H1 (cell line): ENCODE measurements at regions not wholly inside any gene's neighbourhood (a gene's known extent, or its start where the extent isn't known, plus 50 kb on each side); places are given as distances from the start of the nearest gene placed in this dataset.

Experiments used
- CTCF ChIA-PET: fragments of 300-600 bp; sonication (Branson Sonifier 250); formaldehyde crosslinking; loops from one replicate; lab custom pipeline; 2021; ENCODE audit not compliant: partially characterized antibody; lab: Charles Lee
- POLR2A ChIA-PET: fragments of 300-600 bp; sonication (Branson Sonifier 250); formaldehyde crosslinking; loops from one replicate; lab custom pipeline; 2021; ENCODE audit warnings: inconsistent platforms; ENCODE audit not compliant: partially characterized antibody; lab: Charles Lee
- DNase-seq, 2 experiments: peaks; one replicate each; pipeline versions ENCODE4 v3.0.0 to v3.0.0-alpha.2; 2010 to 2022; ENCODE audit warnings: low spot score in 2 of 2, low read depth in 1 of 2, mixed read lengths in 1 of 2
- FAIRE-seq: peaks from 2 replicates; lab custom pipeline; 2011; peaks lifted over from hg19 to GRCh38; lab: Jason Lieb, UNC
- H2AFZ ChIP-seq: 2 replicates; pipeline ENCODE4 v1.8.1; 2012; ENCODE audit warnings: low read length, inconsistent platforms
- H2AK5ac ChIP-seq: 2 replicates; pipeline ENCODE4 v1.6.1; 2013; ENCODE audit warnings: low read depth, low read length
- H2BK120ac ChIP-seq: replicated peaks from 2 replicates; pipeline ENCODE3; 2013; ENCODE audit warnings: low read depth, low read length, inconsistent platforms
- H2BK12ac ChIP-seq: 2 replicates; pipeline ENCODE4 v1.6.1; 2013; ENCODE audit warnings: low read depth, low read length
- H2BK15ac ChIP-seq: 2 replicates; pipeline ENCODE4 v1.6.1; 2013; ENCODE audit warnings: low read length
- H2BK20ac ChIP-seq: 2 replicates; pipeline ENCODE4 v1.6.1; 2013; ENCODE audit warnings: low read length
- H2BK5ac ChIP-seq: 2 replicates; pipeline ENCODE4 v1.6.1; 2013; ENCODE audit warnings: low read depth, low read length
- H3K14ac ChIP-seq: 2 replicates; pipeline ENCODE4 v1.6.1; 2013; ENCODE audit warnings: inconsistent platforms; ENCODE audit not compliant: insufficient read length
- H3K18ac ChIP-seq: 2 replicates; pipeline ENCODE4 v1.6.1; 2013; ENCODE audit warnings: low read length; ENCODE audit errors: extremely low read depth
- H3K23ac ChIP-seq: 2 replicates; pipeline ENCODE4 v1.6.1; 2013; ENCODE audit warnings: inconsistent platforms; ENCODE audit not compliant: insufficient read length
- H3K23me2 ChIP-seq: 2 replicates; pipeline ENCODE4 v1.6.1; 2013; ENCODE audit warnings: low read depth, low read length
- H3K27ac ChIP-seq: 2 replicates; pipeline ENCODE4 v1.6.1; 2011; ENCODE audit warnings: low read depth, low read length, inconsistent platforms
- H3K27me3 ChIP-seq, 4 experiments: replicated peaks in 1 of 4; 1 replicate in 1 of 4; 2 replicates in 3 of 4; pipeline versions ENCODE4 v1.6.1 to v1.8.1; 2011 to 2013; ENCODE audit warnings: low read length in 3 of 4, mild to moderate bottlenecking in 3 of 4, inconsistent platforms in 2 of 4, mixed read lengths in 2 of 4, moderate library complexity in 1 of 4; ENCODE audit not compliant: control insufficient read depth in 3 of 4, insufficient read depth in 3 of 4; ENCODE audit errors: extremely low read depth in 1 of 4
- H3K36me3 ChIP-seq, 4 experiments: 2 replicates each; pipeline versions ENCODE4 v1.6.1 to v1.8.1; 2011 to 2013; ENCODE audit warnings: mild to moderate bottlenecking in 4 of 4, low read length in 3 of 4, moderate library complexity in 2 of 4, control low read depth in 1 of 4, inconsistent platforms in 1 of 4; ENCODE audit not compliant: insufficient read depth in 4 of 4, control insufficient read depth in 2 of 4
- H3K4ac ChIP-seq: replicated peaks from 2 replicates; pipeline ENCODE3; 2013; ENCODE audit warnings: low read length, low read depth, mixed read lengths, inconsistent platforms; ENCODE audit not compliant: insufficient read length
- H3K4me1 ChIP-seq, 4 experiments: replicated peaks in 1 of 4; 1 replicate in 1 of 4; 2 replicates in 3 of 4; pipeline versions ENCODE4 v1.6.1 to v1.8.1; 2011 to 2013; ENCODE audit warnings: low read length in 3 of 4, inconsistent platforms in 2 of 4, mixed read lengths in 1 of 4; ENCODE audit not compliant: insufficient read depth in 4 of 4, control insufficient read depth in 3 of 4
- H3K4me2 ChIP-seq, 2 experiments: 2 replicates each; pipeline versions ENCODE4 v1.6.1 to v1.8.1; 2011 to 2013; ENCODE audit warnings: low read depth in 2 of 2, low read length in 2 of 2, control low read depth in 1 of 2, inconsistent platforms in 1 of 2, mild to moderate bottlenecking in 1 of 2; ENCODE audit not compliant: insufficient read depth in 1 of 2
- H3K4me3 ChIP-seq, 4 experiments: fragments of 200-600, 300-600 bp in 1 of 4; sonication (generic), shearing (Covaris generic), sonication (Bioruptor Twin) in 1 of 4; 2 replicates each; pipeline versions ENCODE4 v1.5.1 to v1.8.1; 2011 to 2016; ENCODE audit warnings: low read length in 4 of 4, low read depth in 3 of 4, control low read depth in 2 of 4, inconsistent platforms in 2 of 4, mild to moderate bottlenecking in 2 of 4, mixed read lengths in 1 of 4, moderate library complexity in 1 of 4; ENCODE audit not compliant: insufficient read depth in 2 of 4; ENCODE audit errors: extremely low read depth in 1 of 4
- H3K56ac ChIP-seq: replicated peaks from 2 replicates; pipeline ENCODE3; 2013; ENCODE audit warnings: low read depth, mild to moderate bottlenecking, mixed read lengths, low read length, inconsistent platforms; ENCODE audit not compliant: insufficient read length
- H3K79me1 ChIP-seq: 2 replicates; pipeline ENCODE4 v1.6.1; 2013; ENCODE audit warnings: low read depth, low read length, control low read depth
- H3K79me2 ChIP-seq, 2 experiments: 2 replicates each; pipeline versions ENCODE4 v1.6.1 to v1.8.1; 2012 to 2013; ENCODE audit warnings: low read length in 2 of 2, mild to moderate bottlenecking in 2 of 2, inconsistent platforms in 1 of 2; ENCODE audit not compliant: insufficient read depth in 2 of 2, control insufficient read depth in 1 of 2
- H3K9ac ChIP-seq, 4 experiments: replicated peaks in 1 of 4; 1 replicate in 1 of 4; 2 replicates in 3 of 4; pipeline versions ENCODE4 v1.6.1 to v1.8.1; 2011 to 2013; ENCODE audit warnings: low read depth in 3 of 4, low read length in 3 of 4, control low read depth in 2 of 4, mild to moderate bottlenecking in 2 of 4, moderate library complexity in 2 of 4, inconsistent platforms in 1 of 4; ENCODE audit errors: extremely low read depth in 1 of 4
- H3K9me3 ChIP-seq, 2 experiments: 2 replicates each; pipeline versions ENCODE4 v1.6.1 to v1.8.1; 2012 to 2013; ENCODE audit warnings: mild to moderate bottlenecking in 2 of 2, moderate library complexity in 2 of 2, control low read depth in 1 of 2, inconsistent platforms in 1 of 2, low read depth in 1 of 2, low read length in 1 of 2, mixed read lengths in 1 of 2; ENCODE audit not compliant: insufficient read depth in 2 of 2
- H4K20me1 ChIP-seq, 2 experiments: replicated peaks in 1 of 2; 2 replicates each; pipeline versions ENCODE3 to v1.8.1; 2011 to 2013; ENCODE audit warnings: inconsistent platforms in 2 of 2, low read length in 2 of 2, mild to moderate bottlenecking in 1 of 2; ENCODE audit not compliant: insufficient read depth in 2 of 2, control insufficient read depth in 1 of 2
- H4K5ac ChIP-seq: 2 replicates; pipeline ENCODE4 v1.6.1; 2013; ENCODE audit warnings: low read length, low read depth, mixed read lengths, inconsistent platforms; ENCODE audit not compliant: insufficient read length
- H4K8ac ChIP-seq: 2 replicates; pipeline ENCODE4 v1.8.0; 2013; ENCODE audit warnings: mild to moderate bottlenecking, moderate library complexity, low read length, inconsistent platforms; ENCODE audit not compliant: insufficient read depth; ENCODE audit errors: extremely low read depth
- H4K91ac ChIP-seq: replicated peaks from 2 replicates; pipeline ENCODE3; 2013; ENCODE audit warnings: low read length, mixed read lengths, inconsistent platforms; ENCODE audit not compliant: insufficient read length
- BRCA1 ChIP-seq: IDR thresholded peaks from 2 replicates; pipeline ENCODE4 v1.6.1; 2012; ENCODE audit warnings: low read depth, low read length, improper control_type of control experiment
- CBX8 ChIP-seq: fragments of 300-800, 300-1000 bp; sonication (generic); IDR thresholded peaks from 2 replicates; pipeline ENCODE4 v1.7.1; 2016; ENCODE audit warnings: low read depth, low read length, borderline replicate concordance
- KDM4A ChIP-seq: IDR thresholded peaks from one replicate; pipeline ENCODE4 v1.7.1; 2012; ENCODE audit warnings: low read depth, mild to moderate bottlenecking, moderate library complexity, low read length, inconsistent platforms; ENCODE audit not compliant: severe bottlenecking
- MAFK ChIP-seq: IDR thresholded peaks from 2 replicates; pipeline ENCODE4 v1.6.1; 2012; ENCODE audit warnings: low read depth, mild to moderate bottlenecking, improper control_type of control experiment, low read length
- NRF1 ChIP-seq: IDR thresholded peaks from 2 replicates; pipeline ENCODE4 v1.6.1; 2011; ENCODE audit warnings: mild to moderate bottlenecking, low read depth, low read length, improper control_type of control experiment
- RAD21 ChIP-seq, 2 experiments: IDR thresholded peaks in 1 of 2; conservative IDR thresholded peaks in 1 of 2; 2 replicates each; pipeline ENCODE4 v1.6.1; 2011; ENCODE audit warnings: low read depth in 2 of 2, low read length in 2 of 2, improper control_type of control experiment in 1 of 2, inconsistent platforms in 1 of 2, mild to moderate bottlenecking in 1 of 2, moderate library complexity in 1 of 2
- SRF ChIP-seq: IDR thresholded peaks from 2 replicates; pipeline ENCODE4 v1.6.1; 2011; ENCODE audit warnings: mild to moderate bottlenecking, low read depth, low read length, moderate library complexity
- SUZ12 ChIP-seq: fragments of 200-600 bp; sonication (generic); IDR thresholded peaks from 2 replicates; pipeline ENCODE4 v1.6.1; 2012; ENCODE audit warnings: mild to moderate bottlenecking, inconsistent platforms, low read length, moderate library complexity, mixed read lengths
- TEAD4 ChIP-seq: IDR thresholded peaks from 2 replicates; pipeline ENCODE4 v1.6.1; 2012; ENCODE audit warnings: low read depth, low read length, inconsistent platforms, mixed read lengths
- YY1 ChIP-seq: IDR thresholded peaks from 2 replicates; pipeline ENCODE4 v1.6.1; 2011; ENCODE audit warnings: low read depth, mild to moderate bottlenecking, low read length
- WGBS, 2 experiments: shearing (Covaris generic) in 1 of 2; methylation state at CpG; one replicate each; pipeline versions ENCODE4 v1.1.6 to v1.1.7; 2013 to 2015; ENCODE audit warnings: low lambda C conversion rate in 2 of 2, mixed read lengths in 2 of 2, inconsistent platforms in 1 of 2, low coverage in 1 of 2, missing lambda C conversion rate in 1 of 2; ENCODE audit not compliant: insufficient replicate concordance in 2 of 2, insufficient coverage in 1 of 2, insufficient read length in 1 of 2; ENCODE audit errors: extremely low coverage in 1 of 2, missing lambda C conversion rate in 1 of 2; 5-methylcytosine and 5-hydroxymethylcytosine counted together

- no peak overlapping the region for H2BK20ac ChIP-seq
- no peak overlapping the region for H3K4me3 ChIP-seq
- H3K79me2 ChIP-seq, result no peaks in the 10 kb centered on the region
- POLR2A ChIA-PET, result no interaction called here
- H3K18ac ChIP-seq, result no peak overlapping the region
- no peaks in the 10 kb centered on the region for H3K79me1 ChIP-seq
- H3K27ac ChIP-seq, result no peak overlapping the region
- no peaks in the 10 kb centered on the region for H4K20me1 ChIP-seq
- H2BK120ac ChIP-seq, result no peak overlapping the region
- no peaks in the 10 kb centered on the region for H3K27me3 ChIP-seq
- no peak overlapping the region for H4K8ac ChIP-seq
- no peaks in the 10 kb centered on the region; a peak in 1 of 8 replicates for H3K36me3 ChIP-seq
- no peak for FAIRE-seq
- no peak overlapping the region for H2BK5ac ChIP-seq
- TF ChIP-seq MAFK (no peak), NRF1 (no peak), TEAD4 (no peak), YY1 (no peak), SUZ12 (no peak), CBX8 (no peak), KDM4A (no peak), SRF (no peak), RAD21 (IDR thresholded peaks at IDR 0.05 in 1 of 2, conservative IDR thresholded peaks at IDR 0.05 in 1 of 2; ENCODE audit: low read depth in 2 of 2, low read length in 2 of 2) (no peak), BRCA1 (no peak)
- H3K4ac ChIP-seq, result no peak overlapping the region
- no peak overlapping the region for H2AFZ ChIP-seq
- H2BK15ac ChIP-seq, result no peak overlapping the region
- no peaks in the 10 kb centered on the region for H3K4me1 ChIP-seq
- no peak overlapping the region for H3K56ac ChIP-seq
- no peak overlapping the region for H3K23ac ChIP-seq
- no peak overlapping the region for H3K14ac ChIP-seq
- no peak overlapping the region for H3K9ac ChIP-seq
- H2BK12ac ChIP-seq, result no peak overlapping the region
- 54% methylated on average over 3 of the region's 3 CpGs; no CpG with 5 or more reads in 1 of the 2 experiments for WGBS, 2 experiments
- H4K91ac ChIP-seq, result no peak overlapping the region
- no peak for DNase-seq
- no peak overlapping the region for H4K5ac ChIP-seq
- no peaks in the 10 kb centered on the region for H3K23me2 ChIP-seq
- H3K4me2 ChIP-seq, result no peak overlapping the region
- no peaks in the 10 kb centered on the region for H3K9me3 ChIP-seq
- no peak overlapping the region for H2AK5ac ChIP-seq
- CTCF ChIA-PET, result no interaction called here
These were observed 815.0 kb upstream of the PCDH10 start for GRCh38 chr4:132334081-132334480.
